ENCODE measurements at regions not wholly inside any gene's neighbourhood (a gene's known extent, or its start where the extent isn't known, plus 50 kb on each side); places are given as distances from the start of the nearest gene placed in this dataset.

GRCh38 chr20:8935878-8936277, 133.0 kb upstream of the PLCB4 start:
- H3K27ac ChIP-seq = no peak overlapping the region
- no peaks in the 10 kb centered on the region for H3K27me3 ChIP-seq
- H3K9me3 ChIP-seq (ENCODE audit: low read depth) = no peaks in the 10 kb centered on the region
- DNase-seq (ENCODE audit: low read depth in 1 of 2, low spot score in 1 of 2) = no peak
- H3K4me3 ChIP-seq = no peak overlapping the region
- H3K36me3 ChIP-seq = no peaks in the 10 kb centered on the region
- H3K4me1 ChIP-seq (ENCODE audit: low read depth) = peaks cover 13% of the 10 kb centered on the region
- TF ChIP-seq CTCF (IDR thresholded peaks at IDR 0.05; ENCODE audit: low read depth, low read length) = no peak

- no peaks in the 10 kb centered on the region for H3K36me3 ChIP-seq
- DNase-seq (ENCODE audit: low read depth in 1 of 2, low spot score in 1 of 2) = no peak
- no peaks in the 10 kb centered on the region for H3K27me3 ChIP-seq
- no peak overlapping the region for H3K4me3 ChIP-seq
- TF ChIP-seq CTCF (IDR thresholded peaks at IDR 0.05; ENCODE audit: low read depth, low read length) = no peak
- no peak overlapping the region for H3K27ac ChIP-seq
- H3K4me1 ChIP-seq (ENCODE audit: low read depth) = peaks cover 6% of the 10 kb centered on the region
- no peaks in the 10 kb centered on the region for H3K9me3 ChIP-seq (ENCODE audit: low read depth)
Measured at GRCh38 chr20:8938532-8938931, 130.4 kb upstream of the PLCB4 start.

- Histone ChIP-seq H3K9me3 (ENCODE audit: low read depth) (no peaks in the 10 kb centered on the region), H3K27me3 (no peaks in the 10 kb centered on the region), H3K36me3 (no peaks in the 10 kb centered on the region), H3K4me3 (no peak overlapping the region), H3K4me1 (ENCODE audit: low read depth) (peaks cover 7% of the 10 kb centered on the region), H3K27ac (no peak overlapping the region)
- no peak for TF ChIP-seq CTCF (IDR thresholded peaks at IDR 0.05; ENCODE audit: low read depth, low read length)
- no peak for DNase-seq (ENCODE audit: low read depth in 1 of 2, low spot score in 1 of 2)
Measured at GRCh38 chr20:8940326-8940725, 128.6 kb upstream of the PLCB4 start.

GRCh38 chr20:8943631-8944030, 125.3 kb upstream of the PLCB4 start:
- no peak for TF ChIP-seq CTCF (IDR thresholded peaks at IDR 0.05; ENCODE audit: low read depth, low read length)
- Histone ChIP-seq H3K27me3 (no peaks in the 10 kb centered on the region), H3K9me3 (ENCODE audit: low read depth) (no peaks in the 10 kb centered on the region), H3K4me1 (ENCODE audit: low read depth) (peaks cover 25% of the 10 kb centered on the region), H3K4me3 (no peak overlapping the region), H3K27ac (no peak overlapping the region), H3K36me3 (no peaks in the 10 kb centered on the region)
- DNase-seq (ENCODE audit: low read depth in 1 of 2, low spot score in 1 of 2) = no peak

GRCh38 chr20:8946036-8946940, 122.6 kb upstream of the PLCB4 start:
- TF ChIP-seq CTCF (IDR thresholded peaks at IDR 0.05; ENCODE audit: low read depth, low read length) = no peak

More at GRCh38 chr20:8946036-8946940, 122.6 kb upstream of the PLCB4 start:
- no peaks in the 10 kb centered on the region for H3K9me3 ChIP-seq (ENCODE audit: low read depth)
- no peak for DNase-seq (ENCODE audit: low read depth in 1 of 2, low spot score in 1 of 2)
- peaks cover 25% of the 10 kb centered on the region for H3K4me1 ChIP-seq (ENCODE audit: low read depth)
- H3K4me3 ChIP-seq = no peak overlapping the region
- H3K27ac ChIP-seq = peak overlapping the region; percentile 63
- no peaks in the 10 kb centered on the region for H3K27me3 ChIP-seq
- no peaks in the 10 kb centered on the region for H3K36me3 ChIP-seq

Data from cardiac muscle cell (in vitro differentiated cells and primary cell).